H1 (cell line): ENCODE measurements at regions not wholly inside any gene's neighbourhood (a gene's known extent, or its start where the extent isn't known, plus 50 kb on each side); places are given as distances from the start of the nearest gene placed in this dataset.

Experiments used
- CTCF ChIA-PET: fragments of 300-600 bp; sonication (Branson Sonifier 250); formaldehyde crosslinking; loops from one replicate; lab custom pipeline; 2021; ENCODE audit not compliant: partially characterized antibody; lab: Charles Lee
- POLR2A ChIA-PET: fragments of 300-600 bp; sonication (Branson Sonifier 250); formaldehyde crosslinking; loops from one replicate; lab custom pipeline; 2021; ENCODE audit warnings: inconsistent platforms; ENCODE audit not compliant: partially characterized antibody; lab: Charles Lee
- DNase-seq, 2 experiments: peaks; one replicate each; pipeline versions ENCODE4 v3.0.0 to v3.0.0-alpha.2; 2010 to 2022; ENCODE audit warnings: low spot score in 2 of 2, low read depth in 1 of 2, mixed read lengths in 1 of 2
- FAIRE-seq: peaks from 2 replicates; lab custom pipeline; 2011; peaks lifted over from hg19 to GRCh38; lab: Jason Lieb, UNC
- H2AFZ ChIP-seq: 2 replicates; pipeline ENCODE4 v1.8.1; 2012; ENCODE audit warnings: low read length, inconsistent platforms
- H2AK5ac ChIP-seq: 2 replicates; pipeline ENCODE4 v1.6.1; 2013; ENCODE audit warnings: low read depth, low read length
- H2BK120ac ChIP-seq: replicated peaks from 2 replicates; pipeline ENCODE3; 2013; ENCODE audit warnings: low read depth, low read length, inconsistent platforms
- H2BK12ac ChIP-seq: 2 replicates; pipeline ENCODE4 v1.6.1; 2013; ENCODE audit warnings: low read depth, low read length
- H2BK15ac ChIP-seq: 2 replicates; pipeline ENCODE4 v1.6.1; 2013; ENCODE audit warnings: low read length
- H2BK20ac ChIP-seq: 2 replicates; pipeline ENCODE4 v1.6.1; 2013; ENCODE audit warnings: low read length
- H2BK5ac ChIP-seq: 2 replicates; pipeline ENCODE4 v1.6.1; 2013; ENCODE audit warnings: low read depth, low read length
- H3K14ac ChIP-seq: 2 replicates; pipeline ENCODE4 v1.6.1; 2013; ENCODE audit warnings: inconsistent platforms; ENCODE audit not compliant: insufficient read length
- H3K18ac ChIP-seq: 2 replicates; pipeline ENCODE4 v1.6.1; 2013; ENCODE audit warnings: low read length; ENCODE audit errors: extremely low read depth
- H3K23ac ChIP-seq: 2 replicates; pipeline ENCODE4 v1.6.1; 2013; ENCODE audit warnings: inconsistent platforms; ENCODE audit not compliant: insufficient read length
- H3K23me2 ChIP-seq: 2 replicates; pipeline ENCODE4 v1.6.1; 2013; ENCODE audit warnings: low read depth, low read length
- H3K27ac ChIP-seq: 2 replicates; pipeline ENCODE4 v1.6.1; 2011; ENCODE audit warnings: low read depth, low read length, inconsistent platforms
- H3K27me3 ChIP-seq, 4 experiments: replicated peaks in 1 of 4; 1 replicate in 1 of 4; 2 replicates in 3 of 4; pipeline versions ENCODE4 v1.6.1 to v1.8.1; 2011 to 2013; ENCODE audit warnings: low read length in 3 of 4, mild to moderate bottlenecking in 3 of 4, inconsistent platforms in 2 of 4, mixed read lengths in 2 of 4, moderate library complexity in 1 of 4; ENCODE audit not compliant: control insufficient read depth in 3 of 4, insufficient read depth in 3 of 4; ENCODE audit errors: extremely low read depth in 1 of 4
- H3K36me3 ChIP-seq, 4 experiments: 2 replicates each; pipeline versions ENCODE4 v1.6.1 to v1.8.1; 2011 to 2013; ENCODE audit warnings: mild to moderate bottlenecking in 4 of 4, low read length in 3 of 4, moderate library complexity in 2 of 4, control low read depth in 1 of 4, inconsistent platforms in 1 of 4; ENCODE audit not compliant: insufficient read depth in 4 of 4, control insufficient read depth in 2 of 4
- H3K4ac ChIP-seq: replicated peaks from 2 replicates; pipeline ENCODE3; 2013; ENCODE audit warnings: low read length, low read depth, mixed read lengths, inconsistent platforms; ENCODE audit not compliant: insufficient read length
- H3K4me1 ChIP-seq, 4 experiments: replicated peaks in 1 of 4; 1 replicate in 1 of 4; 2 replicates in 3 of 4; pipeline versions ENCODE4 v1.6.1 to v1.8.1; 2011 to 2013; ENCODE audit warnings: low read length in 3 of 4, inconsistent platforms in 2 of 4, mixed read lengths in 1 of 4; ENCODE audit not compliant: insufficient read depth in 4 of 4, control insufficient read depth in 3 of 4
- H3K4me2 ChIP-seq, 2 experiments: 2 replicates each; pipeline versions ENCODE4 v1.6.1 to v1.8.1; 2011 to 2013; ENCODE audit warnings: low read depth in 2 of 2, low read length in 2 of 2, control low read depth in 1 of 2, inconsistent platforms in 1 of 2, mild to moderate bottlenecking in 1 of 2; ENCODE audit not compliant: insufficient read depth in 1 of 2
- H3K4me3 ChIP-seq, 4 experiments: fragments of 200-600, 300-600 bp in 1 of 4; sonication (generic), shearing (Covaris generic), sonication (Bioruptor Twin) in 1 of 4; 2 replicates each; pipeline versions ENCODE4 v1.5.1 to v1.8.1; 2011 to 2016; ENCODE audit warnings: low read length in 4 of 4, low read depth in 3 of 4, control low read depth in 2 of 4, inconsistent platforms in 2 of 4, mild to moderate bottlenecking in 2 of 4, mixed read lengths in 1 of 4, moderate library complexity in 1 of 4; ENCODE audit not compliant: insufficient read depth in 2 of 4; ENCODE audit errors: extremely low read depth in 1 of 4
- H3K56ac ChIP-seq: replicated peaks from 2 replicates; pipeline ENCODE3; 2013; ENCODE audit warnings: low read depth, mild to moderate bottlenecking, mixed read lengths, low read length, inconsistent platforms; ENCODE audit not compliant: insufficient read length
- H3K79me1 ChIP-seq: 2 replicates; pipeline ENCODE4 v1.6.1; 2013; ENCODE audit warnings: low read depth, low read length, control low read depth
- H3K79me2 ChIP-seq, 2 experiments: 2 replicates each; pipeline versions ENCODE4 v1.6.1 to v1.8.1; 2012 to 2013; ENCODE audit warnings: low read length in 2 of 2, mild to moderate bottlenecking in 2 of 2, inconsistent platforms in 1 of 2; ENCODE audit not compliant: insufficient read depth in 2 of 2, control insufficient read depth in 1 of 2
- H3K9ac ChIP-seq, 4 experiments: replicated peaks in 1 of 4; 1 replicate in 1 of 4; 2 replicates in 3 of 4; pipeline versions ENCODE4 v1.6.1 to v1.8.1; 2011 to 2013; ENCODE audit warnings: low read depth in 3 of 4, low read length in 3 of 4, control low read depth in 2 of 4, mild to moderate bottlenecking in 2 of 4, moderate library complexity in 2 of 4, inconsistent platforms in 1 of 4; ENCODE audit errors: extremely low read depth in 1 of 4
- H3K9me3 ChIP-seq, 2 experiments: 2 replicates each; pipeline versions ENCODE4 v1.6.1 to v1.8.1; 2012 to 2013; ENCODE audit warnings: mild to moderate bottlenecking in 2 of 2, moderate library complexity in 2 of 2, control low read depth in 1 of 2, inconsistent platforms in 1 of 2, low read depth in 1 of 2, low read length in 1 of 2, mixed read lengths in 1 of 2; ENCODE audit not compliant: insufficient read depth in 2 of 2
- H4K20me1 ChIP-seq, 2 experiments: replicated peaks in 1 of 2; 2 replicates each; pipeline versions ENCODE3 to v1.8.1; 2011 to 2013; ENCODE audit warnings: inconsistent platforms in 2 of 2, low read length in 2 of 2, mild to moderate bottlenecking in 1 of 2; ENCODE audit not compliant: insufficient read depth in 2 of 2, control insufficient read depth in 1 of 2
- H4K5ac ChIP-seq: 2 replicates; pipeline ENCODE4 v1.6.1; 2013; ENCODE audit warnings: low read length, low read depth, mixed read lengths, inconsistent platforms; ENCODE audit not compliant: insufficient read length
- H4K8ac ChIP-seq: 2 replicates; pipeline ENCODE4 v1.8.0; 2013; ENCODE audit warnings: mild to moderate bottlenecking, moderate library complexity, low read length, inconsistent platforms; ENCODE audit not compliant: insufficient read depth; ENCODE audit errors: extremely low read depth
- H4K91ac ChIP-seq: replicated peaks from 2 replicates; pipeline ENCODE3; 2013; ENCODE audit warnings: low read length, mixed read lengths, inconsistent platforms; ENCODE audit not compliant: insufficient read length
- NANOG ChIP-seq: IDR thresholded peaks from 2 replicates; pipeline ENCODE4 v1.6.1; 2011; ENCODE audit warnings: low read length, low read depth, mild to moderate bottlenecking, inconsistent platforms; ENCODE audit not compliant: insufficient read depth, poor library complexity, severe bottlenecking
- RBBP5 ChIP-seq: IDR thresholded peaks from 2 replicates; pipeline ENCODE4 v1.7.1; 2012; ENCODE audit warnings: low read depth, mild to moderate bottlenecking, inconsistent platforms, low read length, moderate library complexity, borderline replicate concordance
- TBP ChIP-seq: IDR thresholded peaks from 2 replicates; pipeline ENCODE4 v1.6.1; 2011; ENCODE audit warnings: low read depth, low read length, improper control_type of control experiment

- H3K9ac ChIP-seq = no peak overlapping the region
- no peaks in the 10 kb centered on the region for H3K36me3 ChIP-seq
- TF ChIP-seq NANOG (no peak), RBBP5 (no peak), TBP (no peak)
- H3K4ac ChIP-seq = no peak overlapping the region
- H3K14ac ChIP-seq = no peak overlapping the region
- no peak overlapping the region for H4K8ac ChIP-seq
- no peak overlapping the region for H3K4me3 ChIP-seq
- no peak overlapping the region for H3K4me2 ChIP-seq
- H3K23me2 ChIP-seq = no peaks in the 10 kb centered on the region
- H4K5ac ChIP-seq = no peak overlapping the region
- H3K9me3 ChIP-seq = no peaks in the 10 kb centered on the region
- H3K27ac ChIP-seq = no peak overlapping the region
- CTCF ChIA-PET = interaction anchor here (1.0 to 1.1 kb wide), 2 partner anchors 9 to 17 kb away, joined by 3 read pairs; no protein-coding TSS in a partner anchor
- H2BK120ac ChIP-seq = no peak overlapping the region
- H3K56ac ChIP-seq = no peak overlapping the region
- H2BK20ac ChIP-seq = no peak overlapping the region
- H3K27me3 ChIP-seq = no peaks in the 10 kb centered on the region
- H4K20me1 ChIP-seq = no peaks in the 10 kb centered on the region
- POLR2A ChIA-PET = no interaction called here
- no peak for DNase-seq
- H3K79me2 ChIP-seq = no peaks in the 10 kb centered on the region
- H4K91ac ChIP-seq = no peak overlapping the region
- H2AFZ ChIP-seq = no peak overlapping the region
- no peak overlapping the region for H2BK12ac ChIP-seq
- no peaks in the 10 kb centered on the region for H3K79me1 ChIP-seq
- FAIRE-seq = no peak
- H3K18ac ChIP-seq = no peak overlapping the region
- H3K23ac ChIP-seq = no peak overlapping the region
- H2BK5ac ChIP-seq = no peak overlapping the region
- H2BK15ac ChIP-seq = no peak overlapping the region
- no peak overlapping the region for H2AK5ac ChIP-seq
- H3K4me1 ChIP-seq = no peaks in the 10 kb centered on the region
Observed at GRCh38 chr17:69729944-69730343, 315.4 kb downstream of the MAP2K6 start.
